ENCODE measurements at regions not wholly inside any gene's neighbourhood (a gene's known extent, or its start where the extent isn't known, plus 50 kb on each side); places are given as distances from the start of the nearest gene placed in this dataset.

GRCh38 chr7:149685455-149685854, 87.9 kb downstream of the ZNF467 start:
- TF ChIP-seq TAF1 (IDR thresholded peaks at IDR 0.05; ENCODE audit: low read depth) (no peak), USF1 (IDR thresholded peaks at IDR 0.05) (no peak), RAD21 (IDR thresholded peaks at IDR 0.05; ENCODE audit: low read depth) (no peak), EGR1 (IDR thresholded peaks at IDR 0.05) (no peak), EP300 (IDR thresholded peaks at IDR 0.05; ENCODE audit: borderline replicate concordance) (no peak), YY1 (IDR thresholded peaks at IDR 0.05; ENCODE audit: low read depth) (no peak)

All from Ishikawa (cell line).